GM12865 (cell line): ENCODE measurements at regions not wholly inside any gene's neighbourhood (a gene's known extent, or its start where the extent isn't known, plus 50 kb on each side); places are given as distances from the start of the nearest gene placed in this dataset.

ENCODE experiments used
- DNase-seq: peaks from one replicate; pipeline ENCODE4 v3.0.0; 2010; ENCODE audit warnings: low read depth
- H3K4me3 ChIP-seq: 2 replicates; pipeline ENCODE4 v1.5.1; 2011; ENCODE audit warnings: mild to moderate bottlenecking, low read depth, low read length, control low read depth
- CTCF ChIP-seq: IDR thresholded peaks from 2 replicates; pipeline ENCODE4 v1.5.1; 2011; ENCODE audit warnings: low read length, control low read depth, low read depth, inconsistent platforms; ENCODE audit not compliant: insufficient read depth; ENCODE audit errors: missing control alignments

- no peak for TF ChIP-seq CTCF
- H3K4me3 ChIP-seq: no peak overlapping the region
- peak; percentile 5 for DNase-seq
These were observed 483.5 kb upstream of the POT1 start for GRCh38 chr7:125412890-125413665.

- DNase-seq: no peak
- TF ChIP-seq CTCF: no peak
These were observed 480.3 kb upstream of the POT1 start for GRCh38 chr7:125409921-125410320.

DNA sequence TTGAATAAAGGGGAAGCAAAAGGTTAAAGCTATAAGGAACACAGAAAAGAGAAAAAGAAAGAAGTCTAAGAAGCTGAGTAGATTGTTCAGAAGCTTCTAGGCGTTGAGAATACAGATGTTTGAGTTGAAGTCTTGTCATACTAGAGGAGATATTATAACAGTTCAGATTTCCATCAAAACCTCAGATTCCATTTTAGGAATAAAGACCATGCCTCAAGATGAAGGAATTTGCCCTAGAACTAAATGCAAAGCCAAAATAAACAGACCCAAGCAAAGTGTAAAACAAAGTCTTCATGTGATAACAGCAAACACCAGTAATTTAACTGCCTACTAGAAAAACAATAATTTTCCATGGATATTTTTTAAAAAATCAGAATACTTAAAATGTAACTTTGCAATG lies 476.5 kb upstream of the POT1 start:
- no peak for TF ChIP-seq CTCF
- DNase-seq: no peak
- H3K4me3 ChIP-seq: no peak overlapping the region

More at GRCh38 chr7:125409921-125410320, 480.3 kb upstream of the POT1 start:
- H3K4me3 ChIP-seq: no peak overlapping the region

DNA sequence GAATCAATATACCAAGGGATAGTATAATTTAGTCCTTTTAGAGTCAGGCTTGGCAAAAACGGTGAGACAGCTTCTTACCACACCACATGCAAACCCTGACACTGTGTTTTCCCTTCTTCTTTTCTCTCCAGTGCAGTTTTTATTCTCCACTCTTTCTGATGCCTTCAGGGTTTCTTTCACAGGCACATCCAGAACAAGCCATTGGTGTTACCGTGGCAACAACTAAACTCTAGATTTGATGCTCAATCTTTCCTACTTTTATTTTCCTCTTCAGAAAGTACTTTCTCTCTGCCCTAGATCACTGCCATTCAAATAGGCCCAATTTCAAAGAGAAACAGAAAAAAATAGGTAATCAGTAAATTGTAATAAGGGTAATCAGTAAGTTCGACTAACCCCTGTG lies 469.8 kb upstream of the POT1 start:
- no peak overlapping the region for H3K4me3 ChIP-seq
- no peak for DNase-seq
- no peak for TF ChIP-seq CTCF

DNA sequence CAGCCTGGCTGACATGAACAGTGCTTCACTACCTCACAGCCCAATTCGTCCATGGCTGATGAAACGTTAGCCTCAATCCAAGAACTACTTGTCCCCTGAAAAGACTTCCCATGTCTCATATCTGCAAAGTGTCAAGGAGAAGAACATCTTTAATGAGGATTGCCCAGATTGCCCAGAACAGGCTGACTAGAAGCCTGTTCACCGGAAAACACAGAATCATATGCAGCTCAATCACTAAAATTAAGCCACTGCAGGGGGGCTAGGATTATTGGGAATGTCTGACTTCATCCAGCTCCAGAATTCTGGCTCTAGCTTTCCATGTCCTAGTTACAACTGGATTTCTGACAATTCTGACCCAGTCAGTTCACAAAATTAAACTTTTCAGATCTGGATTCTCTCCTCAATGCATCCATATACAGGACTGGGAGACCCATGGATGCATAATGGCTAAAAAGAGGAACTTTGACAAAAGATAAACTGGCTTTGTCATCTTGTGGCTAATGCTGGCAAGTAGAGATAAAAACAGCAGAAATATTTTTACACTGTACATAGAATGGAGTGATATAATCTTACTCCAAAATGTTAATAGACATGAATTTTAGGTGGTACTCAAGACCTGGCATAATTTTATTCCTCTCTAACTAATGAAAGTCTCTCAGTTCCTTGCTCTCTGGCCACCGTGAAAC lies 467.0 kb upstream of the POT1 start:
- no peak overlapping the region for H3K4me3 ChIP-seq
- no peak for DNase-seq
- TF ChIP-seq CTCF: no peak

DNA sequence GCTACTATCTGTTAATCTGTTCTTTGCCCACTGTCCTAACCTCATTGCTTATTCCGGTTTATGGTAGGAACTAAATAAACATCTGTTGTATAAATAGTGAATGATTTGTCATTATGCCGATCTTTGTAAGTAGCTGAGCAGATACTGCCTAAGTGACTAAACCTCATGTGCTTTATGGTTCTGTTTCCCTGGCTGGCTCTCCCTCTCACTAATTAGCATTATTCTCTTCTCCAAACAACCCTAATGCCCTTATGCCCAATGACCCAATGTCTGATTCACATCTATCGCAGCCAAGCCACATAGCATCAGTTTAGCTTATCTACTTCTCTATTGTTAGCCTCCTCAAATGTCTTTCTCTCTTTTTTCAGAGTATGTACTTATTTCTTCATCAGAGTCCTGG lies 462.3 kb upstream of the POT1 start:
- H3K4me3 ChIP-seq: no peak overlapping the region
- no peak for DNase-seq
- TF ChIP-seq CTCF: no peak

- DNase-seq: no peak
- no peak overlapping the region for H3K4me3 ChIP-seq
- TF ChIP-seq CTCF: no peak
These were observed 461.4 kb upstream of the POT1 start for GRCh38 chr7:125390981-125391380.
